HK-2 (cell line): ENCODE measurements at regions not wholly inside any gene's neighbourhood (a gene's known extent, or its start where the extent isn't known, plus 50 kb on each side); places are given as distances from the start of the nearest gene placed in this dataset.
"Not testable (repeated sequence)": the region's sequence is repeated elsewhere in the genome, so short reads cannot be mapped to it uniquely, and the experiment has no call there.

ENCODE experiments used
- DNase-seq: peaks from one replicate; pipeline ENCODE4 v3.0.0-alpha.2; 2018; ENCODE audit not compliant: unreplicated experiment

- no peak for DNase-seq
Measured at GRCh38 chr2:120531863-120532600, 186.1 kb downstream of the INHBB start.

GRCh38 chr2:120533625-120534024, 187.7 kb downstream of the INHBB start:
- no peak for DNase-seq

- DNase-seq, result no peak
Measured at GRCh38 chr2:120534457-120534856, 188.5 kb downstream of the INHBB start.

- DNase-seq, result no peak
Measured at GRCh38 chr2:120535081-120535480, 189.1 kb downstream of the INHBB start.

GRCh38 chr2:120536141-120536540, 190.2 kb downstream of the INHBB start:
- no peak for DNase-seq

GRCh38 chr2:120538691-120539423, 192.9 kb downstream of the INHBB start:
- DNase-seq, result no peak

- DNase-seq, result no peak
Measured at GRCh38 chr2:120539424-120539936, 193.5 kb downstream of the INHBB start.

GRCh38 chr2:120539937-120540718, 194.2 kb downstream of the INHBB start:
- DNase-seq, result no peak

GRCh38 chr2:120540719-120541552, 194.7 kb upstream of the GLI2 start:
- no peak for DNase-seq

GRCh38 chr2:120541553-120541932, 194.1 kb upstream of the GLI2 start:
- DNase-seq, result no peak

GRCh38 chr2:120541972-120542670, 193.5 kb upstream of the GLI2 start:
- no peak for DNase-seq

GRCh38 chr2:120542911-120543527, 192.6 kb upstream of the GLI2 start:
- no peak for DNase-seq

GRCh38 chr2:120543899-120544298, 191.8 kb upstream of the GLI2 start:
- DNase-seq, result no peak

GRCh38 chr2:120544522-120544921, 191.1 kb upstream of the GLI2 start:
- no peak for DNase-seq

- DNase-seq, result not testable (repeated sequence)
Measured at GRCh38 chr2:120545007-120545406, 190.7 kb upstream of the GLI2 start.

- no peak for DNase-seq
Measured at GRCh38 chr2:120545521-120546047, 190.1 kb upstream of the GLI2 start.

- DNase-seq, result peak; percentile 13
Measured at GRCh38 chr2:120546048-120546864, 189.4 kb upstream of the GLI2 start.

- DNase-seq, result no peak
Measured at GRCh38 chr2:120546865-120547390, 188.7 kb upstream of the GLI2 start.

- no peak for DNase-seq
Measured at GRCh38 chr2:120547662-120548061, 188.0 kb upstream of the GLI2 start.
